ENCODE measurements at regions not wholly inside any gene's neighbourhood (a gene's known extent, or its start where the extent isn't known, plus 50 kb on each side); places are given as distances from the start of the nearest gene placed in this dataset.

DNA sequence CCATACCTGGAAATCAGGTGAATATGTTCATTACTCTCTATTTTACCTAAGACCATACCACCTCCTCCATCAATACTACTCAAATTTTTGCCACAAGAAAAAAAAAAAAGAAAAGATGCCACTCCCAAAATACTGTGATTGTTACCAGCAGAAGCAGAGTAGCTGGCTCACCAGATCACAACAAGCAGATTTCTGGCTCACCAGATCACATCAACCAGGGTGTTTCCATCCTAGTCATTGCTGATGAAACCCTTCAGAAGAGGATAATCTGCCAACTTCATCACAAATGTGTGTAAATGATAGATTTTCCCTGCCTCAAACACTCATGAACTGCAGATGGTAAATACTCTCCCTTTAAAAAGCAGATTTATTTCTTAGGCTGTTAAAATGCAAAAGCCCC is 109.7 kb upstream of the NAMPT start:
- TF ChIP-seq CTCF (IDR thresholded peaks at IDR 0.05; ENCODE audit: low read length) (no peak), EZH2 (IDR thresholded peaks at IDR 0.05; ENCODE audit: borderline replicate concordance, low read length) (no peak)
